OCI-LY1 (cell line): ENCODE measurements at regions not wholly inside any gene's neighbourhood (a gene's known extent, or its start where the extent isn't known, plus 50 kb on each side); places are given as distances from the start of the nearest gene placed in this dataset.

ENCODE experiments used
- CTCF ChIP-seq: fragments of 200-600 bp; sonication (generic), shearing (Covaris generic); IDR thresholded peaks from 2 replicates; pipeline ENCODE4 v1.5.1; 2017; ENCODE audit warnings: mild to moderate bottlenecking, antibody characterized with exemption, low read length, moderate library complexity, mixed read lengths
- EZH2 ChIP-seq: fragments of 200-600 bp; sonication (generic), shearing (Covaris generic); IDR thresholded peaks from 2 replicates; pipeline ENCODE4 v1.8.0; 2017; ENCODE audit warnings: borderline replicate concordance, mixed run types, mild to moderate bottlenecking, antibody characterized with exemption, low read length, moderate library complexity, mixed read lengths

- TF ChIP-seq EZH2 (no peak), CTCF (no peak)
Observed at GRCh38 chr17:12254460-12254859, 233.8 kb downstream of the MAP2K4 start.
